GM12878 (cell line): ENCODE measurements at regions not wholly inside any gene's neighbourhood (a gene's known extent, or its start where the extent isn't known, plus 50 kb on each side); places are given as distances from the start of the nearest gene placed in this dataset.

Experiments used
- ATAC-seq: fragments of 200-7000 bp; cut with Tn5 transposase; 3 replicates; pipeline ENCODE4 v1.9.1; 2020; ENCODE audit warnings: mild to moderate bottlenecking, moderate library complexity
- BruUV-seq: library from RNA; stranded (reverse); fragments of 400-500 nt; replicated peaks from 2 replicates; lab custom pipeline; 2021; lab: Mats Ljungman, UMichigan
- CTCF ChIA-PET: fragments of 300-600 bp; sonication (Branson Sonifier 250); formaldehyde crosslinking; extraction: SDS; loops from one replicate; lab custom pipeline; 2021; ENCODE audit warnings: inconsistent platforms; lab: Yijun Ruan, JAX
- POLR2A ChIA-PET: fragments of 350-600 bp; formaldehyde crosslinking; extraction: SDS; loops from one replicate; lab custom pipeline; 2021; ENCODE audit warnings: inconsistent platforms; lab: Charles Lee
- RAD21 ChIA-PET: fragments of 300-600 bp; sonication (Branson Sonifier 250); formaldehyde crosslinking; loops from one replicate; lab custom pipeline; 2023; ENCODE audit warnings: antibody characterized with exemption; ENCODE audit not compliant: unreplicated experiment; lab: Charles Lee
- SMC1A ChIA-PET: fragments of 300-600 bp; sonication (Branson Sonifier 250); formaldehyde crosslinking; loops from one replicate; lab custom pipeline; 2023; ENCODE audit not compliant: unreplicated experiment, uncharacterized antibody; lab: Charles Lee
- DNase-seq: peaks from one replicate; pipeline ENCODE4 v3.0.0-alpha.2; 2011; ENCODE audit warnings: low read depth, low spot score
- FAIRE-seq: peaks from 3 replicates; lab custom pipeline; 2011; peaks lifted over from hg19 to GRCh38; lab: Jason Lieb, UNC
- H2AFZ ChIP-seq: 2 replicates; pipeline ENCODE4 v1.6.0; 2011; ENCODE audit warnings: low read depth, low read length, control low read depth; ENCODE audit not compliant: control insufficient read depth
- H3K27ac ChIP-seq: 2 replicates; pipeline ENCODE4 v1.5.1; 2011; ENCODE audit warnings: control low read depth; ENCODE audit not compliant: control insufficient read depth, insufficient read depth
- H3K27me3 ChIP-seq, 2 experiments: replicated peaks in 1 of 2; 2 replicates each; pipeline versions ENCODE4 v1.6.0 to v1.6.1; 2011; ENCODE audit warnings: low read length in 1 of 2; ENCODE audit not compliant: control insufficient read depth in 2 of 2, insufficient read depth in 2 of 2
- H3K36me3 ChIP-seq, 2 experiments: 2 replicates each; pipeline ENCODE4 v1.5.1; 2011; ENCODE audit warnings: low read length in 1 of 2; ENCODE audit not compliant: control insufficient read depth in 2 of 2, insufficient read depth in 2 of 2
- H3K4me1 ChIP-seq: 2 replicates; pipeline ENCODE4 v1.6.1; 2011; ENCODE audit warnings: mild to moderate bottlenecking, low read length, moderate library complexity, mixed read lengths; ENCODE audit not compliant: control insufficient read depth, insufficient read depth
- H3K4me2 ChIP-seq: 2 replicates; pipeline ENCODE4 v1.6.0; 2011; ENCODE audit warnings: control low read depth; ENCODE audit not compliant: control insufficient read depth, insufficient read depth
- H3K4me3 ChIP-seq: fragments of 200-600 bp; sonication (generic); 2 replicates; pipeline ENCODE4 v1.5.1; 2016
- H3K79me2 ChIP-seq: 2 replicates; pipeline ENCODE4 v1.6.0; 2011; ENCODE audit warnings: low read length; ENCODE audit not compliant: control insufficient read depth, insufficient read depth
- H3K9ac ChIP-seq: 2 replicates; pipeline ENCODE4 v1.8.0; 2011; ENCODE audit warnings: low read length, control low read depth, mixed read lengths; ENCODE audit not compliant: control insufficient read depth, insufficient read depth
- H3K9me3 ChIP-seq: replicated peaks from 3 replicates; pipeline ENCODE4 v1.5.1; 2011; ENCODE audit warnings: mild to moderate bottlenecking, low read length; ENCODE audit not compliant: control insufficient read depth, insufficient read depth
- H4K20me1 ChIP-seq: 2 replicates; pipeline ENCODE4 v1.6.0; 2011; ENCODE audit not compliant: control insufficient read depth, insufficient read depth
- CEBPB ChIP-seq, 2 experiments: fragments of 150-350 bp in 1 of 2; IDR thresholded peaks; 2 replicates each; pipeline ENCODE4 v1.6.1; 2012 to 2014; ENCODE audit warnings: low read depth in 2 of 2, low read length in 2 of 2, borderline replicate concordance in 1 of 2, inconsistent platforms in 1 of 2
- CHD4 ChIP-seq: fragments of 200-600 bp; sonication (generic); IDR thresholded peaks from 2 replicates; pipeline ENCODE4 v1.6.1; 2016; ENCODE audit warnings: mild to moderate bottlenecking
- HCFC1 ChIP-seq: fragments of 150-350 bp; IDR thresholded peaks from 2 replicates; pipeline ENCODE4 v1.6.1; 2014; ENCODE audit warnings: low read length
- NR2C1 ChIP-seq: fragments of 450-650 bp; IDR thresholded peaks from 2 replicates; pipeline ENCODE4 v1.6.1; 2017; ENCODE audit warnings: antibody characterized with exemption, mild to moderate bottlenecking, moderate library complexity
- RAD51 ChIP-seq: fragments of 450-650 bp; IDR thresholded peaks from 2 replicates; pipeline ENCODE4 v1.6.1; 2016; ENCODE audit warnings: moderate library complexity, mild to moderate bottlenecking, inconsistent platforms
- SRF ChIP-seq, 2 experiments: IDR thresholded peaks; 2 replicates each; pipeline ENCODE4 v1.6.1; 2011; ENCODE audit warnings: low read depth in 2 of 2, low read length in 2 of 2, mild to moderate bottlenecking in 1 of 2, moderate library complexity in 1 of 2
- TAF1 ChIP-seq: IDR thresholded peaks from 2 replicates; pipeline ENCODE4 v1.6.1; 2011; ENCODE audit warnings: mild to moderate bottlenecking, low read depth, low read length, borderline replicate concordance
- WGBS: methylation state at CpG from one replicate; pipeline ENCODE4 v1.1.6; 2016; ENCODE audit warnings: low lambda C conversion rate; ENCODE audit not compliant: insufficient replicate concordance, insufficient coverage; ENCODE audit errors: missing lambda C conversion rate; 5-methylcytosine and 5-hydroxymethylcytosine counted together
- in situ Hi-C: fragments of 300-500 bp; cut with MboI; formaldehyde crosslinking; loops from 9 replicates; pipeline ENCODE4 v1.14.3; 2018; ENCODE audit warnings: mixed read lengths
- intact Hi-C: fragments of 100-400 bp; cut with micrococcal nuclease; formaldehyde crosslinking; loops from one replicate; pipeline ENCODE4 v1.14.2; 2022; ENCODE audit not compliant: unreplicated experiment
- TF ChIP-seq, protein P1 (sequence below): IDR thresholded peaks from 2 replicates; pipeline ENCODE4 v1.6.1; 2012; ENCODE audit warnings: improper control_type of control experiment, low read depth, low read length; ENCODE audit not compliant: insufficient replicate concordance
- TF ChIP-seq, protein P2 (sequence below): fragments of 450-650 bp; formaldehyde crosslinking; IDR thresholded peaks from 2 replicates; pipeline ENCODE4 v1.5.0; 2022; ENCODE audit warnings: mild to moderate bottlenecking, missing genetic modification characterization
- TF ChIP-seq, protein P3 (sequence below): fragments of 450-650 bp; IDR thresholded peaks from 2 replicates; pipeline ENCODE4 v1.6.1; 2017; ENCODE audit warnings: mild to moderate bottlenecking

DNA sequence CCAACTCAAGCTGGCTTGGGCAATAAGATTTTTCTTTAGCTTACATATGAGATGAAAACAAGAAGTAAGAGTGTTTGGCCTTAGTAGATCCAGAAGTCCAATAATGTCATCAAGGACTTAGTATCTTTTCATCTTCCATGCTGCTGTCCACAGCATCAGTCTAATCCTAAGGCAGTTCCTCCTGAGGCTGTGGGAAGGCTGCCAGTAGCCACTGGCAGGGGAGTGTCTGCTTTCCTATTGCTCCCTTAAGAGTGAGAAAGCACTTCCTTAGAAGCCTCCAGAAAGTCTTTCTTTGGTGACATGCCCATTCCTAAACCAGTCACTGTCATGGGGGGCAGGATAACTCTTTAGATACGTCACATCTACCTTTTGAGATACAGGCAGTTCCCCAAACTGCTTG lies 317.7 kb downstream of the BMP4 start (continued):
- TF ChIP-seq, protein P1, sequence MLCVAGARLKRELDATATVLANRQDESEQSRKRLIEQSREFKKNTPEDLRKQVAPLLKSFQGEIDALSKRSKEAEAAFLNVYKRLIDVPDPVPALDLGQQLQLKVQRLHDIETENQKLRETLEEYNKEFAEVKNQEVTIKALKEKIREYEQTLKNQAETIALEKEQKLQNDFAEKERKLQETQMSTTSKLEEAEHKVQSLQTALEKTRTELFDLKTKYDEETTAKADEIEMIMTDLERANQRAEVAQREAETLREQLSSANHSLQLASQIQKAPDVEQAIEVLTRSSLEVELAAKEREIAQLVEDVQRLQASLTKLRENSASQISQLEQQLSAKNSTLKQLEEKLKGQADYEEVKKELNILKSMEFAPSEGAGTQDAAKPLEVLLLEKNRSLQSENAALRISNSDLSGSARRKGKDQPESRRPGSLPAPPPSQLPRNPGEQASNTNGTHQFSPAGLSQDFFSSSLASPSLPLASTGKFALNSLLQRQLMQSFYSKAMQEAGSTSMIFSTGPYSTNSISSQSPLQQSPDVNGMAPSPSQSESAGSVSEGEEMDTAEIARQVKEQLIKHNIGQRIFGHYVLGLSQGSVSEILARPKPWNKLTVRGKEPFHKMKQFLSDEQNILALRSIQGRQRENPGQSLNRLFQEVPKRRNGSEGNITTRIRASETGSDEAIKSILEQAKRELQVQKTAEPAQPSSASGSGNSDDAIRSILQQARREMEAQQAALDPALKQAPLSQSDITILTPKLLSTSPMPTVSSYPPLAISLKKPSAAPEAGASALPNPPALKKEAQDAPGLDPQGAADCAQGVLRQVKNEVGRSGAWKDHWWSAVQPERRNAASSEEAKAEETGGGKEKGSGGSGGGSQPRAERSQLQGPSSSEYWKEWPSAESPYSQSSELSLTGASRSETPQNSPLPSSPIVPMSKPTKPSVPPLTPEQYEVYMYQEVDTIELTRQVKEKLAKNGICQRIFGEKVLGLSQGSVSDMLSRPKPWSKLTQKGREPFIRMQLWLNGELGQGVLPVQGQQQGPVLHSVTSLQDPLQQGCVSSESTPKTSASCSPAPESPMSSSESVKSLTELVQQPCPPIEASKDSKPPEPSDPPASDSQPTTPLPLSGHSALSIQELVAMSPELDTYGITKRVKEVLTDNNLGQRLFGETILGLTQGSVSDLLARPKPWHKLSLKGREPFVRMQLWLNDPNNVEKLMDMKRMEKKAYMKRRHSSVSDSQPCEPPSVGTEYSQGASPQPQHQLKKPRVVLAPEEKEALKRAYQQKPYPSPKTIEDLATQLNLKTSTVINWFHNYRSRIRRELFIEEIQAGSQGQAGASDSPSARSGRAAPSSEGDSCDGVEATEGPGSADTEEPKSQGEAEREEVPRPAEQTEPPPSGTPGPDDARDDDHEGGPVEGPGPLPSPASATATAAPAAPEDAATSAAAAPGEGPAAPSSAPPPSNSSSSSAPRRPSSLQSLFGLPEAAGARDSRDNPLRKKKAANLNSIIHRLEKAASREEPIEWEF: no peak
- TF ChIP-seq NR2C1 (no peak), CHD4 (no peak)

GRCh38 chr14:53634793-53635192 lies 321.8 kb downstream of the BMP4 start:
- Histone ChIP-seq H3K27ac (no peak overlapping the region), H2AFZ (no peak overlapping the region), H3K4me2 (no peak overlapping the region), H3K4me3 (no peak overlapping the region), H3K9me3 (no peaks in the 10 kb centered on the region; the same call in 2 of the 3 replicates), H3K79me2 (no peaks in the 10 kb centered on the region), H3K27me3 (peaks cover 0 to 2% of the 10 kb centered on the region in 2 experiments; a peak in 2 of 4 replicates), H4K20me1 (no peaks in the 10 kb centered on the region), H3K36me3 (no peaks in the 10 kb centered on the region), H3K4me1 (no peaks in the 10 kb centered on the region), H3K9ac (no peak overlapping the region)
- WGBS: 82% methylated on average over 4 of the region's 4 CpGs
- TF ChIP-seq TAF1: no peak
- no peak for TF ChIP-seq RAD51
- TF ChIP-seq HCFC1: no peak
- TF ChIP-seq, protein P2, sequence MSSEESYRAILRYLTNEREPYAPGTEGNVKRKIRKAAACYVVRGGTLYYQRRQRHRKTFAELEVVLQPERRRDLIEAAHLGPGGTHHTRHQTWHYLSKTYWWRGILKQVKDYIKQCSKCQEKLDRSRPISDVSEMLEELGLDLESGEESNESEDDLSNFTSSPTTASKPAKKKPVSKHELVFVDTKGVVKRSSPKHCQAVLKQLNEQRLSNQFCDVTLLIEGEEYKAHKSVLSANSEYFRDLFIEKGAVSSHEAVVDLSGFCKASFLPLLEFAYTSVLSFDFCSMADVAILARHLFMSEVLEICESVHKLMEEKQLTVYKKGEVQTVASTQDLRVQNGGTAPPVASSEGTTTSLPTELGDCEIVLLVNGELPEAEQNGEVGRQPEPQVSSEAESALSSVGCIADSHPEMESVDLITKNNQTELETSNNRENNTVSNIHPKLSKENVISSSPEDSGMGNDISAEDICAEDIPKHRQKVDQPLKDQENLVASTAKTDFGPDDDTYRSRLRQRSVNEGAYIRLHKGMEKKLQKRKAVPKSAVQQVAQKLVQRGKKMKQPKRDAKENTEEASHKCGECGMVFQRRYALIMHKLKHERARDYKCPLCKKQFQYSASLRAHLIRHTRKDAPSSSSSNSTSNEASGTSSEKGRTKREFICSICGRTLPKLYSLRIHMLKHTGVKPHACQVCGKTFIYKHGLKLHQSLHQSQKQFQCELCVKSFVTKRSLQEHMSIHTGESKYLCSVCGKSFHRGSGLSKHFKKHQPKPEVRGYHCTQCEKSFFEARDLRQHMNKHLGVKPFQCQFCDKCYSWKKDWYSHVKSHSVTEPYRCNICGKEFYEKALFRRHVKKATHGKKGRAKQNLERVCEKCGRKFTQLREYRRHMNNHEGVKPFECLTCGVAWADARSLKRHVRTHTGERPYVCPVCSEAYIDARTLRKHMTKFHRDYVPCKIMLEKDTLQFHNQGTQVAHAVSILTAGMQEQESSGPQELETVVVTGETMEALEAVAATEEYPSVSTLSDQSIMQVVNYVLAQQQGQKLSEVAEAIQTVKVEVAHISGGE (CRISPR knock-in tag): no peak
- TF ChIP-seq, protein P3, sequence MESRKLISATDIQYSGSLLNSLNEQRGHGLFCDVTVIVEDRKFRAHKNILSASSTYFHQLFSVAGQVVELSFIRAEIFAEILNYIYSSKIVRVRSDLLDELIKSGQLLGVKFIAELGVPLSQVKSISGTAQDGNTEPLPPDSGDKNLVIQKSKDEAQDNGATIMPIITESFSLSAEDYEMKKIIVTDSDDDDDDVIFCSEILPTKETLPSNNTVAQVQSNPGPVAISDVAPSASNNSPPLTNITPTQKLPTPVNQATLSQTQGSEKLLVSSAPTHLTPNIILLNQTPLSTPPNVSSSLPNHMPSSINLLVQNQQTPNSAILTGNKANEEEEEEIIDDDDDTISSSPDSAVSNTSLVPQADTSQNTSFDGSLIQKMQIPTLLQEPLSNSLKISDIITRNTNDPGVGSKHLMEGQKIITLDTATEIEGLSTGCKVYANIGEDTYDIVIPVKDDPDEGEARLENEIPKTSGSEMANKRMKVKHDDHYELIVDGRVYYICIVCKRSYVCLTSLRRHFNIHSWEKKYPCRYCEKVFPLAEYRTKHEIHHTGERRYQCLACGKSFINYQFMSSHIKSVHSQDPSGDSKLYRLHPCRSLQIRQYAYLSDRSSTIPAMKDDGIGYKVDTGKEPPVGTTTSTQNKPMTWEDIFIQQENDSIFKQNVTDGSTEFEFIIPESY: no peak
- TF ChIP-seq SRF (IDR thresholded peaks at IDR 0.05; ENCODE audit: low read depth in 2 of 2, low read length in 2 of 2): no peak
- TF ChIP-seq CEBPB (IDR thresholded peaks at IDR 0.05; ENCODE audit: borderline replicate concordance in 1 of 2, low read depth in 2 of 2, low read length in 2 of 2): no peak
- no peak for DNase-seq
- intact Hi-C loops (no loop called here), in situ Hi-C loops (no loop called here)
- ChIA-PET RAD21 (no interaction called here), CTCF (no interaction called here), SMC1A (interaction anchor here (1.4 kb wide), 1 partner anchor 14 kb away, joined by 6 read pairs; no protein-coding TSS in a partner anchor), POLR2A (no interaction called here)
- FAIRE-seq: no peak
- BruUV-seq: no TSS peak
- ATAC-seq: no peak
